GM12872 (cell line): ENCODE measurements at regions not wholly inside any gene's neighbourhood (a gene's known extent, or its start where the extent isn't known, plus 50 kb on each side); places are given as distances from the start of the nearest gene placed in this dataset.

Experiments used
- CTCF ChIP-seq: IDR thresholded peaks from 3 replicates; pipeline ENCODE4 v1.5.1; 2011; ENCODE audit warnings: low read depth, mild to moderate bottlenecking, low read length, moderate library complexity; ENCODE audit not compliant: insufficient read depth

GRCh38 chr20:55153001-55153645 is 677.7 kb downstream of the DOK5 start:
- no peak for TF ChIP-seq CTCF

- no peak for TF ChIP-seq CTCF
Measured at GRCh38 chr20:55151171-55151570, 675.8 kb downstream of the DOK5 start.

- TF ChIP-seq CTCF: no peak
Measured at GRCh38 chr20:55143601-55144000, 668.2 kb downstream of the DOK5 start.

GRCh38 chr20:55142932-55143331 is 667.5 kb downstream of the DOK5 start:
- TF ChIP-seq CTCF: no peak

- TF ChIP-seq CTCF: no peak
Measured at GRCh38 chr20:55140631-55141030, 665.2 kb downstream of the DOK5 start.

- no peak for TF ChIP-seq CTCF
Measured at GRCh38 chr20:55139173-55139765, 663.9 kb downstream of the DOK5 start.

GRCh38 chr20:55135923-55136322 is 660.5 kb downstream of the DOK5 start:
- TF ChIP-seq CTCF: no peak
